HepG2 (cell line): ENCODE measurements at regions not wholly inside any gene's neighbourhood (a gene's known extent, or its start where the extent isn't known, plus 50 kb on each side); places are given as distances from the start of the nearest gene placed in this dataset.

ENCODE experiments used
- ATAC-seq: fragments of 200-7000 bp; cut with Tn5 transposase; 3 replicates; pipeline ENCODE4 v1.9.1; 2020; ENCODE audit warnings: mild to moderate bottlenecking, moderate library complexity
- BruUV-seq: library from RNA; stranded (reverse); fragments of 400-500 nt; replicated peaks from 2 replicates; lab custom pipeline; 2021; lab: Mats Ljungman, UMichigan
- CTCF ChIA-PET: fragments of 300-600 bp; formaldehyde crosslinking; extraction: SDS; loops from one replicate; lab custom pipeline; 2021; ENCODE audit warnings: low total read pairs, inconsistent platforms, low intra/inter-chr PET ratio; lab: Yijun Ruan, JAX
- POLR2A ChIA-PET: fragments of 350-600 bp; sonication (Branson Sonifier 250); formaldehyde crosslinking; loops from one replicate; lab custom pipeline; 2020; ENCODE audit warnings: antibody characterized with exemption, inconsistent platforms; lab: Yijun Ruan, JAX
- DNase-seq: peaks from one replicate; pipeline ENCODE4 v3.0.0-alpha.2; 2015; ENCODE audit warnings: low spot score
- FAIRE-seq: peaks from 3 replicates; lab custom pipeline; 2011; peaks lifted over from hg19 to GRCh38; lab: Jason Lieb, UNC
- H2AFZ ChIP-seq: one replicate; pipeline ENCODE4 v1.6.1; 2011; ENCODE audit warnings: low read length, inconsistent platforms
- H3K27ac ChIP-seq: fragments of 300-600 bp; 3 replicates; pipeline ENCODE4 v1.8.0; 2011; ENCODE audit warnings: mixed run types, mild to moderate bottlenecking, mixed read lengths, low read length, inconsistent platforms; ENCODE audit not compliant: insufficient read depth; ENCODE audit errors: extremely low read length
- H3K27me3 ChIP-seq, 2 experiments: fragments of 200-600 bp in 1 of 2; 2 replicates in 1 of 2; 3 replicates in 1 of 2; pipeline versions ENCODE4 v1.6.0 to v1.8.0; 2011; ENCODE audit warnings: low read length in 2 of 2, mild to moderate bottlenecking in 2 of 2, moderate library complexity in 2 of 2, inconsistent platforms in 1 of 2; ENCODE audit not compliant: insufficient read depth in 2 of 2, control insufficient read depth in 1 of 2
- H3K36me3 ChIP-seq, 2 experiments: fragments of 200-600 bp in 1 of 2; replicated peaks in 1 of 2; 2 replicates in 1 of 2; 3 replicates in 1 of 2; pipeline versions ENCODE4 v1.5.1 to v1.8.0; 2011; ENCODE audit warnings: low read length in 2 of 2, inconsistent platforms in 1 of 2; ENCODE audit not compliant: insufficient read depth in 2 of 2, control insufficient read depth in 1 of 2
- H3K4me1 ChIP-seq: 2 replicates; pipeline ENCODE4 v1.5.1; 2012; ENCODE audit warnings: low read length, inconsistent platforms; ENCODE audit not compliant: insufficient read depth
- H3K4me2 ChIP-seq: 2 replicates; pipeline ENCODE4 v1.6.0; 2011; ENCODE audit warnings: low read depth, low read length, inconsistent platforms
- H3K4me3 ChIP-seq, 3 experiments: fragments of 200-600 bp in 1 of 3; sonication (generic), shearing (Covaris generic) in 1 of 3; replicated peaks in 1 of 3; 2 replicates each; pipeline ENCODE4 v1.5.1; 2011 to 2016; ENCODE audit warnings: low read length in 3 of 3, inconsistent platforms in 2 of 3, low read depth in 2 of 3, mild to moderate bottlenecking in 2 of 3, control low read depth in 1 of 3, mixed read lengths in 1 of 3; ENCODE audit not compliant: insufficient read depth in 1 of 3
- H3K79me2 ChIP-seq: one replicate; pipeline ENCODE4 v1.6.1; 2011; ENCODE audit warnings: low read length, inconsistent platforms; ENCODE audit not compliant: insufficient read depth
- H3K9ac ChIP-seq: 2 replicates; pipeline ENCODE4 v1.6.0; 2011; ENCODE audit warnings: mild to moderate bottlenecking, low read depth, low read length, inconsistent platforms; ENCODE audit not compliant: insufficient read depth
- H3K9me3 ChIP-seq: 2 replicates; pipeline ENCODE4 v1.5.1; 2012; ENCODE audit warnings: mild to moderate bottlenecking, low read length
- H4K20me1 ChIP-seq: 2 replicates; pipeline ENCODE4 v1.6.0; 2011; ENCODE audit warnings: inconsistent platforms, mild to moderate bottlenecking, low read length, moderate library complexity; ENCODE audit not compliant: insufficient read depth
- RBAK ChIP-seq: sonication (generic); formaldehyde crosslinking; IDR thresholded peaks from 2 replicates; pipeline ENCODE4 v1.5.1; 2020; ENCODE audit warnings: mild to moderate bottlenecking, missing genetic modification reagents
- SMAD1 ChIP-seq: sonication (generic); formaldehyde crosslinking; IDR thresholded peaks from 2 replicates; pipeline ENCODE4 v1.4.0; 2020; ENCODE audit warnings: missing genetic modification reagents, low read depth, mild to moderate bottlenecking, borderline replicate concordance
- ZFP36L2 ChIP-seq: sonication (generic); formaldehyde crosslinking; IDR thresholded peaks from 2 replicates; pipeline ENCODE4 v1.4.0; 2020; ENCODE audit warnings: missing genetic modification reagents
- ZNF10 ChIP-seq: sonication (generic); formaldehyde crosslinking; IDR thresholded peaks from 2 replicates; pipeline ENCODE4 v1.4.0; 2020; ENCODE audit warnings: mild to moderate bottlenecking, low read depth, missing genetic modification reagents, borderline replicate concordance
- ZNF713 ChIP-seq: sonication (generic); formaldehyde crosslinking; IDR thresholded peaks from 2 replicates; pipeline ENCODE4 v1.4.0; 2020; ENCODE audit warnings: mild to moderate bottlenecking, missing genetic modification reagents
- WGBS: methylation state at CpG from one replicate; pipeline ENCODE4 v1.1.6; 2017; ENCODE audit warnings: low lambda C conversion rate; 5-methylcytosine and 5-hydroxymethylcytosine counted together
- in situ Hi-C: cut with HindIII; loops from 2 replicates; pipeline ENCODE4 v1.10.0; 2017; ENCODE audit warnings: low pct_unique_long_range_greater_than_20kb; ENCODE audit not compliant: extremely low pct_ligation_motif_present
- intact Hi-C: fragments of 100-400 bp; cut with micrococcal nuclease; formaldehyde crosslinking; loops from one replicate; pipeline ENCODE4 v1.10.0; 2022; ENCODE audit not compliant: unreplicated experiment
- TF ChIP-seq, protein P1 (sequence below): IDR thresholded peaks from 2 replicates; pipeline ENCODE4 v1.6.1; 2016; ENCODE audit warnings: low read depth, control low read depth

DNA sequence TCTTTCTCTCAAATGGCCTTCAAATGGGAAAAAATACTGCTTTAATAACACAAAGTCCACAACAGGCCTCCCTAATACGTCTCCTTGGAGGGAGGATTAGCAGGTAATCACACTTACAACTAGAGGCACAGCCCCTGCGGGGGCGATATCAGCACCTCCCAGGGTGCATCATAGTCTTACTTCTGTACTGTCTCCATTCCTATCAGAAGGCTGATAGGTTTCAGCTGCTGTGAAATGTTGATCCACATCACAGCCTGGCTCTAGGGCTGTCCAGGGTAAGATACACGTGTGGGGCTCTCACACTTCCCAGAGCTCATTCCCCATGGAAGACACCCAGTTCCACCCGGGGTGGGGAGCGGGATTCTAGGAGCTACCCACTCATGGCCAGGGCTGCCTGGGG lies 139.1 kb upstream of the SFSWAP start (continued):
- no peak for TF ChIP-seq ZNF10 (CRISPR knock-in tag)
- TF ChIP-seq, protein P1, sequence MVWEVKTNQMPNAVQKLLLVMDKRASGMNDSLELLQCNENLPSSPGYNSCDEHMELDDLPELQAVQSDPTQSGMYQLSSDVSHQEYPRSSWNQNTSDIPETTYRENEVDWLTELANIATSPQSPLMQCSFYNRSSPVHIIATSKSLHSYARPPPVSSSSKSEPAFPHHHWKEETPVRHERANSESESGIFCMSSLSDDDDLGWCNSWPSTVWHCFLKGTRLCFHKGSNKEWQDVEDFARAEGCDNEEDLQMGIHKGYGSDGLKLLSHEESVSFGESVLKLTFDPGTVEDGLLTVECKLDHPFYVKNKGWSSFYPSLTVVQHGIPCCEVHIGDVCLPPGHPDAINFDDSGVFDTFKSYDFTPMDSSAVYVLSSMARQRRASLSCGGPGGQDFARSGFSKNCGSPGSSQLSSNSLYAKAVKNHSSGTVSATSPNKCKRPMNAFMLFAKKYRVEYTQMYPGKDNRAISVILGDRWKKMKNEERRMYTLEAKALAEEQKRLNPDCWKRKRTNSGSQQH (CRISPR knock-in tag) = no peak

DNA sequence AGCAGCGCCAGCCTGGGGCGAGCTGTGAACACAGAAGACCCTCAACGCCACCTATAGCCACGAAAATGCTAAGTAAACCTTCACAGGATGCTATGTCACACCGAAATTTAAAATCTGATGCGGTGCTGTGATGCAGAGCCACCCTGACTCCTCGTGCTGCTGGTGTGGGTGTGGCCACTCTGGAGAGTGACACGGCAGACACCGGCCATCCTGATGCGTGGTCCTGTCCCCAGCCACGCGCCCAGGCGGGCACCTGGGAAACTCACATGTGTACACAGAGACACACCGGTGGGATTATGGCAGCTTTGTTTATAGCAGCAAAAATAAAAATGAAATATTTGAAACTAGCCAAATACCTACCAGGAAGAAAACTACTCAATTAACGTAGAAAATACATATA lies 138.3 kb upstream of the SFSWAP start:
- H3K9ac ChIP-seq = no peak overlapping the region
- BruUV-seq = no TSS peak
- POLR2A ChIA-PET = no interaction called here
- no peak for ATAC-seq
- no peaks in the 10 kb centered on the region for H3K79me2 ChIP-seq
- intact Hi-C loops = no loop called here
- H3K4me2 ChIP-seq = no peak overlapping the region
- no peaks in the 10 kb centered on the region for H3K9me3 ChIP-seq
- peaks cover 4 to 60% of the 10 kb centered on the region in 2 experiments; a peak in 4 of 5 replicates for H3K27me3 ChIP-seq
- TF ChIP-seq ZNF713 (CRISPR knock-in tag) = no peak
- no peak for TF ChIP-seq ZFP36L2 (CRISPR knock-in tag)
- TF ChIP-seq RBAK (CRISPR knock-in tag) = no peak
- no peak for TF ChIP-seq SMAD1 (CRISPR knock-in tag)
- CTCF ChIA-PET = no interaction called here
- WGBS = 14% methylated on average over 8 of the region's 15 CpGs
- no peak for FAIRE-seq
- H2AFZ ChIP-seq = no peak overlapping the region
- DNase-seq = no peak
- H3K36me3 ChIP-seq = no peaks in the 10 kb centered on the region
- no peak overlapping the region for H3K27ac ChIP-seq
- in situ Hi-C loops = no loop called here
- no peak overlapping the region for H3K4me3 ChIP-seq
- no peaks in the 10 kb centered on the region for H4K20me1 ChIP-seq
- no peaks in the 10 kb centered on the region for H3K4me1 ChIP-seq
